H1 (cell line): ENCODE measurements at regions not wholly inside any gene's neighbourhood (a gene's known extent, or its start where the extent isn't known, plus 50 kb on each side); places are given as distances from the start of the nearest gene placed in this dataset.

Experiments used
- CTCF ChIA-PET: fragments of 300-600 bp; sonication (Branson Sonifier 250); formaldehyde crosslinking; loops from one replicate; lab custom pipeline; 2021; ENCODE audit not compliant: partially characterized antibody; lab: Charles Lee
- POLR2A ChIA-PET: fragments of 300-600 bp; sonication (Branson Sonifier 250); formaldehyde crosslinking; loops from one replicate; lab custom pipeline; 2021; ENCODE audit warnings: inconsistent platforms; ENCODE audit not compliant: partially characterized antibody; lab: Charles Lee
- DNase-seq, 2 experiments: peaks; one replicate each; pipeline versions ENCODE4 v3.0.0 to v3.0.0-alpha.2; 2010 to 2022; ENCODE audit warnings: low spot score in 2 of 2, low read depth in 1 of 2, mixed read lengths in 1 of 2
- FAIRE-seq: peaks from 2 replicates; lab custom pipeline; 2011; peaks lifted over from hg19 to GRCh38; lab: Jason Lieb, UNC
- H2AFZ ChIP-seq: 2 replicates; pipeline ENCODE4 v1.8.1; 2012; ENCODE audit warnings: low read length, inconsistent platforms
- H2AK5ac ChIP-seq: 2 replicates; pipeline ENCODE4 v1.6.1; 2013; ENCODE audit warnings: low read depth, low read length
- H2BK120ac ChIP-seq: replicated peaks from 2 replicates; pipeline ENCODE3; 2013; ENCODE audit warnings: low read depth, low read length, inconsistent platforms
- H2BK12ac ChIP-seq: 2 replicates; pipeline ENCODE4 v1.6.1; 2013; ENCODE audit warnings: low read depth, low read length
- H2BK15ac ChIP-seq: 2 replicates; pipeline ENCODE4 v1.6.1; 2013; ENCODE audit warnings: low read length
- H2BK20ac ChIP-seq: 2 replicates; pipeline ENCODE4 v1.6.1; 2013; ENCODE audit warnings: low read length
- H2BK5ac ChIP-seq: 2 replicates; pipeline ENCODE4 v1.6.1; 2013; ENCODE audit warnings: low read depth, low read length
- H3K14ac ChIP-seq: 2 replicates; pipeline ENCODE4 v1.6.1; 2013; ENCODE audit warnings: inconsistent platforms; ENCODE audit not compliant: insufficient read length
- H3K18ac ChIP-seq: 2 replicates; pipeline ENCODE4 v1.6.1; 2013; ENCODE audit warnings: low read length; ENCODE audit errors: extremely low read depth
- H3K23ac ChIP-seq: 2 replicates; pipeline ENCODE4 v1.6.1; 2013; ENCODE audit warnings: inconsistent platforms; ENCODE audit not compliant: insufficient read length
- H3K23me2 ChIP-seq: 2 replicates; pipeline ENCODE4 v1.6.1; 2013; ENCODE audit warnings: low read depth, low read length
- H3K27ac ChIP-seq: 2 replicates; pipeline ENCODE4 v1.6.1; 2011; ENCODE audit warnings: low read depth, low read length, inconsistent platforms
- H3K27me3 ChIP-seq, 4 experiments: replicated peaks in 1 of 4; 1 replicate in 1 of 4; 2 replicates in 3 of 4; pipeline versions ENCODE4 v1.6.1 to v1.8.1; 2011 to 2013; ENCODE audit warnings: low read length in 3 of 4, mild to moderate bottlenecking in 3 of 4, inconsistent platforms in 2 of 4, mixed read lengths in 2 of 4, moderate library complexity in 1 of 4; ENCODE audit not compliant: control insufficient read depth in 3 of 4, insufficient read depth in 3 of 4; ENCODE audit errors: extremely low read depth in 1 of 4
- H3K36me3 ChIP-seq, 4 experiments: 2 replicates each; pipeline versions ENCODE4 v1.6.1 to v1.8.1; 2011 to 2013; ENCODE audit warnings: mild to moderate bottlenecking in 4 of 4, low read length in 3 of 4, moderate library complexity in 2 of 4, control low read depth in 1 of 4, inconsistent platforms in 1 of 4; ENCODE audit not compliant: insufficient read depth in 4 of 4, control insufficient read depth in 2 of 4
- H3K4ac ChIP-seq: replicated peaks from 2 replicates; pipeline ENCODE3; 2013; ENCODE audit warnings: low read length, low read depth, mixed read lengths, inconsistent platforms; ENCODE audit not compliant: insufficient read length
- H3K4me1 ChIP-seq, 4 experiments: replicated peaks in 1 of 4; 1 replicate in 1 of 4; 2 replicates in 3 of 4; pipeline versions ENCODE4 v1.6.1 to v1.8.1; 2011 to 2013; ENCODE audit warnings: low read length in 3 of 4, inconsistent platforms in 2 of 4, mixed read lengths in 1 of 4; ENCODE audit not compliant: insufficient read depth in 4 of 4, control insufficient read depth in 3 of 4
- H3K4me2 ChIP-seq, 2 experiments: 2 replicates each; pipeline versions ENCODE4 v1.6.1 to v1.8.1; 2011 to 2013; ENCODE audit warnings: low read depth in 2 of 2, low read length in 2 of 2, control low read depth in 1 of 2, inconsistent platforms in 1 of 2, mild to moderate bottlenecking in 1 of 2; ENCODE audit not compliant: insufficient read depth in 1 of 2
- H3K4me3 ChIP-seq, 4 experiments: fragments of 200-600, 300-600 bp in 1 of 4; sonication (generic), shearing (Covaris generic), sonication (Bioruptor Twin) in 1 of 4; 2 replicates each; pipeline versions ENCODE4 v1.5.1 to v1.8.1; 2011 to 2016; ENCODE audit warnings: low read length in 4 of 4, low read depth in 3 of 4, control low read depth in 2 of 4, inconsistent platforms in 2 of 4, mild to moderate bottlenecking in 2 of 4, mixed read lengths in 1 of 4, moderate library complexity in 1 of 4; ENCODE audit not compliant: insufficient read depth in 2 of 4; ENCODE audit errors: extremely low read depth in 1 of 4
- H3K56ac ChIP-seq: replicated peaks from 2 replicates; pipeline ENCODE3; 2013; ENCODE audit warnings: low read depth, mild to moderate bottlenecking, mixed read lengths, low read length, inconsistent platforms; ENCODE audit not compliant: insufficient read length
- H3K79me1 ChIP-seq: 2 replicates; pipeline ENCODE4 v1.6.1; 2013; ENCODE audit warnings: low read depth, low read length, control low read depth
- H3K79me2 ChIP-seq, 2 experiments: 2 replicates each; pipeline versions ENCODE4 v1.6.1 to v1.8.1; 2012 to 2013; ENCODE audit warnings: low read length in 2 of 2, mild to moderate bottlenecking in 2 of 2, inconsistent platforms in 1 of 2; ENCODE audit not compliant: insufficient read depth in 2 of 2, control insufficient read depth in 1 of 2
- H3K9ac ChIP-seq, 4 experiments: replicated peaks in 1 of 4; 1 replicate in 1 of 4; 2 replicates in 3 of 4; pipeline versions ENCODE4 v1.6.1 to v1.8.1; 2011 to 2013; ENCODE audit warnings: low read depth in 3 of 4, low read length in 3 of 4, control low read depth in 2 of 4, mild to moderate bottlenecking in 2 of 4, moderate library complexity in 2 of 4, inconsistent platforms in 1 of 4; ENCODE audit errors: extremely low read depth in 1 of 4
- H3K9me3 ChIP-seq, 2 experiments: 2 replicates each; pipeline versions ENCODE4 v1.6.1 to v1.8.1; 2012 to 2013; ENCODE audit warnings: mild to moderate bottlenecking in 2 of 2, moderate library complexity in 2 of 2, control low read depth in 1 of 2, inconsistent platforms in 1 of 2, low read depth in 1 of 2, low read length in 1 of 2, mixed read lengths in 1 of 2; ENCODE audit not compliant: insufficient read depth in 2 of 2
- H4K20me1 ChIP-seq, 2 experiments: replicated peaks in 1 of 2; 2 replicates each; pipeline versions ENCODE3 to v1.8.1; 2011 to 2013; ENCODE audit warnings: inconsistent platforms in 2 of 2, low read length in 2 of 2, mild to moderate bottlenecking in 1 of 2; ENCODE audit not compliant: insufficient read depth in 2 of 2, control insufficient read depth in 1 of 2
- H4K5ac ChIP-seq: 2 replicates; pipeline ENCODE4 v1.6.1; 2013; ENCODE audit warnings: low read length, low read depth, mixed read lengths, inconsistent platforms; ENCODE audit not compliant: insufficient read length
- H4K8ac ChIP-seq: 2 replicates; pipeline ENCODE4 v1.8.0; 2013; ENCODE audit warnings: mild to moderate bottlenecking, moderate library complexity, low read length, inconsistent platforms; ENCODE audit not compliant: insufficient read depth; ENCODE audit errors: extremely low read depth
- H4K91ac ChIP-seq: replicated peaks from 2 replicates; pipeline ENCODE3; 2013; ENCODE audit warnings: low read length, mixed read lengths, inconsistent platforms; ENCODE audit not compliant: insufficient read length
- BCL11A ChIP-seq, 2 experiments: IDR thresholded peaks; one replicate each; pipeline ENCODE4 v1.6.1; 2011; ENCODE audit warnings: low read depth in 2 of 2, low read length in 2 of 2, mild to moderate bottlenecking in 2 of 2
- EGR1 ChIP-seq: IDR thresholded peaks from 2 replicates; pipeline ENCODE4 v1.6.1; 2011; ENCODE audit warnings: low read depth, low read length, borderline replicate concordance
- GABPA ChIP-seq: IDR thresholded peaks from 2 replicates; pipeline ENCODE4 v1.6.1; 2011; ENCODE audit warnings: mild to moderate bottlenecking, low read length, moderate library complexity, borderline replicate concordance; ENCODE audit not compliant: insufficient read depth
- GTF2F1 ChIP-seq: IDR thresholded peaks from 2 replicates; pipeline ENCODE4 v1.6.1; 2012; ENCODE audit warnings: low read depth, low read length, improper control_type of control experiment, borderline replicate concordance
- KDM1A ChIP-seq: fragments of 200-600, 300-600 bp; sonication (generic); IDR thresholded peaks from 2 replicates; pipeline ENCODE4 v1.7.1; 2016; ENCODE audit warnings: mild to moderate bottlenecking, low read length, borderline replicate concordance
- KDM5A ChIP-seq: fragments of 200-600 bp; IDR thresholded peaks from 2 replicates; pipeline ENCODE4 v1.7.1; 2012; ENCODE audit warnings: mild to moderate bottlenecking, low read length, inconsistent platforms, mixed read lengths
- MAX ChIP-seq: IDR thresholded peaks from 2 replicates; pipeline ENCODE4 v1.6.1; 2012; ENCODE audit warnings: inconsistent platforms
- PHF8 ChIP-seq: fragments of 200-600 bp; sonication (generic); conservative IDR thresholded peaks from 2 replicates; pipeline ENCODE4 v1.7.1; 2012; ENCODE audit warnings: low read depth, mild to moderate bottlenecking, inconsistent platforms, low read length, moderate library complexity
- RAD21 ChIP-seq, 2 experiments: IDR thresholded peaks in 1 of 2; conservative IDR thresholded peaks in 1 of 2; 2 replicates each; pipeline ENCODE4 v1.6.1; 2011; ENCODE audit warnings: low read depth in 2 of 2, low read length in 2 of 2, improper control_type of control experiment in 1 of 2, inconsistent platforms in 1 of 2, mild to moderate bottlenecking in 1 of 2, moderate library complexity in 1 of 2
- RFX5 ChIP-seq: IDR thresholded peaks from 2 replicates; pipeline ENCODE4 v1.6.1; 2011; ENCODE audit warnings: low read depth, low read length, improper control_type of control experiment, borderline replicate concordance
- SIN3A ChIP-seq, 2 experiments: IDR thresholded peaks in 1 of 2; conservative IDR thresholded peaks in 1 of 2; 2 replicates each; pipeline ENCODE4 v1.6.1; 2011 to 2012; ENCODE audit warnings: low read length in 2 of 2, improper control_type of control experiment in 1 of 2, low read depth in 1 of 2, mild to moderate bottlenecking in 1 of 2
- SP1 ChIP-seq: IDR thresholded peaks from 2 replicates; pipeline ENCODE4 v1.6.1; 2011; ENCODE audit warnings: low read depth, low read length
- TAF7 ChIP-seq: optimal IDR thresholded peaks from 2 replicates; pipeline ENCODE3; 2011; ENCODE audit warnings: low read depth, mild to moderate bottlenecking, inconsistent platforms, low read length, moderate library complexity, borderline replicate concordance
- WGBS, 2 experiments: shearing (Covaris generic) in 1 of 2; methylation state at CpG; one replicate each; pipeline versions ENCODE4 v1.1.6 to v1.1.7; 2013 to 2015; ENCODE audit warnings: low lambda C conversion rate in 2 of 2, mixed read lengths in 2 of 2, inconsistent platforms in 1 of 2, low coverage in 1 of 2, missing lambda C conversion rate in 1 of 2; ENCODE audit not compliant: insufficient replicate concordance in 2 of 2, insufficient coverage in 1 of 2, insufficient read length in 1 of 2; ENCODE audit errors: extremely low coverage in 1 of 2, missing lambda C conversion rate in 1 of 2; 5-methylcytosine and 5-hydroxymethylcytosine counted together

DNA sequence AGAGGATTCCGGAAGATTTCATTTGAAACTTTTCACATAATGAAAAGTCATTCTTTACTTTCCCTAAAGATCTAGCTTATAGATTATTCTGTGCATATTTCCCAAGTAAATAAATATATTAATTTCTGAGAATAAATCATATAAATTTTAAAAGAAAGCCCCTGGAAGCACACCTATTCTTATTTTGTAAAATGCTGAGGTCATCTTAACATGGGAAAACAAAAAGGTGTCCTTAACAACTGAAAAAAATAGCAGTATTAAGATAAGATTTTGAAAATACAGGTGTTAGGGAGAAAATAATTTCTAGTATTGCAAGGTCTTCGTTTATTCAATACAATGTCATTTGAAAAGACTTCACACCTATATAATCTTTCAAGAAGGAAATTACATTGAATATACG lies 567.5 kb upstream of the CHAC2 start:
- FAIRE-seq = no peak
- no peak overlapping the region for H2AK5ac ChIP-seq
- POLR2A ChIA-PET = no interaction called here
- H4K8ac ChIP-seq = no peak overlapping the region
- no peak overlapping the region for H2AFZ ChIP-seq
- H2BK20ac ChIP-seq = no peak overlapping the region
- 88% methylated on average over 3 of the region's 3 CpGs; no CpG with 5 or more reads in 1 of the 2 experiments for WGBS, 2 experiments
- H3K27me3 ChIP-seq = no peaks in the 10 kb centered on the region
- CTCF ChIA-PET = no interaction called here
- no peaks in the 10 kb centered on the region for H3K23me2 ChIP-seq
- no peak overlapping the region for H3K4me3 ChIP-seq
- DNase-seq = no peak
- H3K23ac ChIP-seq = no peak overlapping the region
- H3K4ac ChIP-seq = no peak overlapping the region
- no peak overlapping the region for H2BK12ac ChIP-seq
- no peak overlapping the region for H2BK5ac ChIP-seq
- no peaks in the 10 kb centered on the region for H3K4me1 ChIP-seq
- no peaks in the 10 kb centered on the region for H3K79me1 ChIP-seq
- H3K36me3 ChIP-seq = no peaks in the 10 kb centered on the region
- H3K18ac ChIP-seq = no peak overlapping the region
- no peaks in the 10 kb centered on the region for H3K79me2 ChIP-seq
- H2BK15ac ChIP-seq = no peak overlapping the region
- no peak overlapping the region for H3K4me2 ChIP-seq
- no peak overlapping the region for H3K56ac ChIP-seq
- H3K9me3 ChIP-seq = no peaks in the 10 kb centered on the region
- H4K91ac ChIP-seq = no peak overlapping the region
- H4K5ac ChIP-seq = no peak overlapping the region
- no peaks in the 10 kb centered on the region for H4K20me1 ChIP-seq
- H3K9ac ChIP-seq = no peak overlapping the region
- H2BK120ac ChIP-seq = no peak overlapping the region
- no peak overlapping the region for H3K27ac ChIP-seq
- no peak overlapping the region for H3K14ac ChIP-seq
- TF ChIP-seq TAF7 (no peak), RAD21 (IDR thresholded peaks at IDR 0.05 in 1 of 2, conservative IDR thresholded peaks at IDR 0.05 in 1 of 2; ENCODE audit: low read depth in 2 of 2, low read length in 2 of 2) (no peak), SP1 (no peak), BCL11A (IDR thresholded peaks at IDR 0.05; ENCODE audit: low read depth in 2 of 2, low read length in 2 of 2) (no peak), GTF2F1 (no peak), EGR1 (no peak), KDM5A (no peak), PHF8 (no peak), KDM1A (no peak), MAX (no peak), RFX5 (no peak), SIN3A (conservative IDR thresholded peaks at IDR 0.05 in 1 of 2, IDR thresholded peaks at IDR 0.05 in 1 of 2; ENCODE audit: low read depth in 1 of 2, low read length in 2 of 2) (no peak), GABPA (no peak)
